T-helper 1 cell treated with Interleukin-12 subunit alpha and Interleukin-12 subunit beta and Interleukin-4 antibody, amounts not matched to agents 30 μg/mL and 1 μg/mL, for 36 hours (primary cell): ENCODE measurements at regions not wholly inside any gene's neighbourhood (a gene's known extent, or its start where the extent isn't known, plus 50 kb on each side); places are given as distances from the start of the nearest gene placed in this dataset.
"Not testable (repeated sequence)": the region's sequence is repeated elsewhere in the genome, so short reads cannot be mapped to it uniquely, and the experiment has no call there.

Experiments
- H3K27ac Mint-ChIP-seq: one replicate; pipeline ENCODE4 v1.8.0; 2021; ENCODE audit warnings: mild to moderate bottlenecking, mixed read lengths
- H3K27me3 Mint-ChIP-seq: one replicate; pipeline ENCODE4 v1.8.0; 2021; ENCODE audit warnings: low read depth, mixed read lengths
- H3K36me3 Mint-ChIP-seq: one replicate; pipeline ENCODE4 v1.8.0; 2021; ENCODE audit warnings: low read depth, mixed read lengths
- H3K4me1 Mint-ChIP-seq: one replicate; pipeline ENCODE4 v1.8.0; 2021; ENCODE audit warnings: low read depth, mixed read lengths
- H3K4me3 Mint-ChIP-seq: one replicate; pipeline ENCODE4 v1.8.0; 2021; ENCODE audit warnings: mild to moderate bottlenecking, moderate library complexity, mixed read lengths
- H3K9me3 Mint-ChIP-seq: one replicate; pipeline ENCODE4 v1.8.0; 2021; ENCODE audit warnings: mixed read lengths

DNA sequence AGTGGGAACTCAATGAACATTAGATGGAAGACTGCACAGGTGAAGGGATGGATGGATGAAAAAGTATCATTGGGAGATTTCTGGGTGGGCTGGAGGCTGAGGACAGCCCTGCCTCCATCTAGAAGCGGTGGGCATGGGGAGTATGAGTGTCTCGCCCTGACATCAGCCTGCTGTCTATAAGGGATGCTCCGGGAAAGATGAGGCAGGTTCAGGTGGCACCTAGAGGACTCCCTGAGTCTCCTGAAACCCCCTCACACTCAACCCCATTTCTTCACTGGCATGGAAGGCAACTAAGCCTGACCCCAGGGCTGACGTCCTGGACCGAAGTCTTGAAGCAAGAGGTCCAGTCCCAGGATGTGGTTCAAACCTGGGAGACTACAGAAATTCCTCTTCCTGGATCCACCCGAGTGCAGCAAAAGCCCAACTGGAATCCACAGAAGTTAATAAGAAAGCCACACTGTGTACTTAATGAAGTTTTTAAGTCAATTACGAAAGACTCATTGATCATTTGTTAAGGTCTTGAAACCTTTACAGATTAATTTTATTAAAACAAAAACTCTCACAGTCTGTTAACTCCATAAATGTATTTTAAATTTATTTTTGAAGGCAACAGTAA, 238.8 kb downstream of the EMX2 start:
- H3K27me3 Mint-ChIP-seq: peaks cover 6% of the 10 kb centered on the region
- no peaks in the 10 kb centered on the region for H3K4me1 Mint-ChIP-seq
- no peaks in the 10 kb centered on the region for H3K36me3 Mint-ChIP-seq
- no peak overlapping the region for H3K27ac Mint-ChIP-seq
- H3K9me3 Mint-ChIP-seq: no peaks in the 10 kb centered on the region
- no peak overlapping the region for H3K4me3 Mint-ChIP-seq

DNA sequence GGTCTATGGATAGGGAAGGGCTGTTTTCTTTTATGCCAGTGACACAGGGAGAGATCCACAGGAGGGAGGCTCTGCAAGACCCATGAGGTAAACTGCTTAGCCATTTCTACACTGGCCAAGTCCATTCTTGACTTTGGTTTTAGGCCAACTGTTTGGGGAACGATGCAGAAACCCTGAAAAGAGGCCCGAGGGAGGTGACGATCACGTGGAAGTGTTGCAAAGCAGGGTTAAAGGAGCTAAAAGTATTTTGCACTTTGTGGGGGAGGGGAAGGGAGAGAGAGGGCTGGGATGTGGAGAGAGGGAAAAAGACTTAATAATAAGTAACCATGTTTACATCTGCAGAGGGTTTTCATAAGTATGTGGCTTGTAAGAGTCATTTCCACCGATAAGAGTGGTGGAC, 239.7 kb downstream of the EMX2 start:
- Mint-ChIP-seq H3K9me3 (no peaks in the 10 kb centered on the region), H3K36me3 (no peaks in the 10 kb centered on the region), H3K4me3 (no peak overlapping the region), H3K4me1 (no peaks in the 10 kb centered on the region), H3K27me3 (peaks cover 6% of the 10 kb centered on the region), H3K27ac (no peak overlapping the region)

DNA sequence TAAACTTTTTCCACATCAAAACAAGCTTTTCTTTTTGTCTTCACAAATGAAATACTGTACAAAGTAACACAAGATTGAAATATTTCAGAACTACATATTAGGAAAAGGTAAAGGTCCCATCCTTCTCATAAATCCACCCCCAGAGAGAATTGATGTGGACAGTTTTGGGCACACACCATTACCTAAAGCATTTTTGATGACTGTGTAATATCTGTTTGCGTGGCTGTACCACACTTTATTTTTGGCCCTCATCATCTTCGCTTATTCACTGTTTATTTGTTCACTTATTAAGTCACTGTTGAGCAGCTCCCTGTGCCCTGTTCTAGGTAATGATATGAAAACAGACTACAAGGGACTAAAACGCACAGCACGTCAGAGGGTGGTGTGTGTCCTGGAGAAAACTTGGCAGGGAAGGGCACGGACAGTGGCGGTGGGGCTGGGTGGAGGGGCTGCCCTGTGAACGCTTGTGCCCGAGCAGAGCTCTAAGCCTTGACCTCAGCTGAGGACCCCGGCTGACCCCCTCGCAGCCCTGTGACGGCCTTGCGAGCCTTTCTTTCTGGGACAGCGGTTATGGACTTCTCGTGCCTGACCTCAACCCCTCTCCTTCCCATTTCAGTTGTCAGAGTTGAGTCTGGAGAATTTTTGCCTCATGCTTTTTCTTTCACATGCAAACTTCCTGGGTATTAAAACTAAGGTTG, 241.3 kb downstream of the EMX2 start:
- no peaks in the 10 kb centered on the region for H3K4me1 Mint-ChIP-seq
- H3K9me3 Mint-ChIP-seq: no peaks in the 10 kb centered on the region
- H3K27me3 Mint-ChIP-seq: peaks cover 6% of the 10 kb centered on the region
- no peak overlapping the region for H3K4me3 Mint-ChIP-seq
- no peaks in the 10 kb centered on the region for H3K36me3 Mint-ChIP-seq
- no peak overlapping the region for H3K27ac Mint-ChIP-seq

DNA sequence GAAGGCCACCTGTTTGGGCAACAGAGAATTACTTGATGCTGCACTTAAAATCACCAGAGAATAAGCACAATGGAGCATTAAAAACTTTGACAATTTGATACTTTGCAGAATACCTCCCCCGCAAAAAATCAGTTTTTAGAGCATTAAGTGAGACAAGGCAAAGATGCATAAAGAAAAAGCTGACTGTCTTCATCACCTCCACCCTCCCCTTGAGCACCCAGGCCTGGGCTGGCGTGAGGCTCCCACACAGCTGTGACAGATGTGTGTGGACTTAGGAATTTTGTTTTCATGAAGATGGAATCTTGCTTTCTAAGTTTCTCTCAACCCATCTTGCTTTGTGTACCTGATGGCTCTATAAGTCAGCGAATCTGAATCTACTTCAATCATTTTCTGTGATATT, 242.2 kb downstream of the EMX2 start:
- H3K4me3 Mint-ChIP-seq: no peak overlapping the region
- no peak overlapping the region for H3K27ac Mint-ChIP-seq
- H3K9me3 Mint-ChIP-seq: no peaks in the 10 kb centered on the region
- H3K36me3 Mint-ChIP-seq: no peaks in the 10 kb centered on the region
- no peaks in the 10 kb centered on the region for H3K4me1 Mint-ChIP-seq
- H3K27me3 Mint-ChIP-seq: peaks cover 6% of the 10 kb centered on the region

DNA sequence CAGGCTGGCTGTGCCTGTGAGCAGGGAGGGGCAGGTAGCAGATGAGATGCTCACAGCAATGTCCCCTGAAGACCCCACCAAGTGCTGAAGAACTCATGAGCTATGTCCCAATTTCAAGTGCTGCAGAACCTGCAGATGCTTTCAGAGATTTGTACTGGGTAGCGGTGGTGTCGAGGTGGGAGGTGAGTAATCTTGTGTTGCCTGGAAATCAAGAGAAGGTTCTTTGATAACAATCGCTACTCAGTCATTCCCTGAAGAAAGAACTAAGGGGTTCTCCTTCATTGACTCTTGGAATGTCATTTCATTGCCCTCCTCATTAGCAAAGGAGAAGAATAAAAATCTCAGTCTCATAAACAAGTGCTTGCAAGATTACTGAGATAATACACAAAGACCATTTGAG, 246.4 kb downstream of the EMX2 start:
- no peaks in the 10 kb centered on the region for H3K36me3 Mint-ChIP-seq
- no peaks in the 10 kb centered on the region for H3K9me3 Mint-ChIP-seq
- H3K4me3 Mint-ChIP-seq: no peak overlapping the region
- H3K27me3 Mint-ChIP-seq: peaks cover 6% of the 10 kb centered on the region
- H3K27ac Mint-ChIP-seq: no peak overlapping the region
- H3K4me1 Mint-ChIP-seq: no peaks in the 10 kb centered on the region

DNA sequence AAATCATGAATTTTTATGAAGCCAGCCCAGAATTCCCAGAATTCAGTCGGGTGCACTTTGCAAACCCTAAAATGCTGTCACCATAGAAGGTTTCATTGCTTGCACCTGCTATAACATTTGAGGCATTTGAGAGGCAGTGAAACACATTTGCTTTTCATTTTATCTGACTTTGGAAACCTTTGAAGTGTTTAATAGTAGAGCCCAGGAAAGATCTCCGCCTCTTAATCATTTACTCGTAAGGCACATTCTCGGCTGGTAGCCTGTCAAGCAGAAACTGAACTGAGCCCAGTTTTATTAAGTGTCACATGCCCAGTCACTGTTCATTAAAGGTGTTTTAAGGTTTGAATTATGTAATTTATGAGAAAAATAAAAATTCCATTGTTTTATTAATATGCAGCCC, 247.6 kb downstream of the EMX2 start:
- Mint-ChIP-seq H3K36me3 (no peaks in the 10 kb centered on the region), H3K4me1 (no peaks in the 10 kb centered on the region), H3K9me3 (no peaks in the 10 kb centered on the region), H3K27ac (no peak overlapping the region), H3K4me3 (no peak overlapping the region), H3K27me3 (peaks cover under 1% of the 10 kb centered on the region)

DNA sequence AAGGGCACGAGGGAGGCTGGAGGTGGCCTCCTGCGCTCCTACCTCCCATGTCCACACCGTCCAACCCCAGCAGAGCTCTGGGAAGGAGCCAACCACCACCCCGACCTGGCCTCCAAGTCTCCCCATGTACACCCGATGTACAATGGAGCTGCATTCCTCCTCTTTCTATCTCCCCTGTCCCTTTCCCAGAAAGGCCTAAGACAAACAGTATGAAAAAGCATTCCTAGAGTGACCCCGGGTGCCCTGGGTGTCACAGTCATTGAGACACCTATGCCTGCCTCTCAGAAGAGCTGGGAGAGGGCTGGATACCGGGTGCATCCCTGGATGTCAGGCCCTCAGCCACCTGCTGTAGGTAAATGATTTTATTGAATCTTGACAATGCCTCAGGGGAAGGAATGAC, 248.1 kb downstream of the EMX2 start:
- H3K36me3 Mint-ChIP-seq: no peaks in the 10 kb centered on the region
- H3K4me1 Mint-ChIP-seq: no peaks in the 10 kb centered on the region
- H3K4me3 Mint-ChIP-seq: no peak overlapping the region
- H3K9me3 Mint-ChIP-seq: no peaks in the 10 kb centered on the region
- no peak overlapping the region for H3K27ac Mint-ChIP-seq
- no peaks in the 10 kb centered on the region for H3K27me3 Mint-ChIP-seq

DNA sequence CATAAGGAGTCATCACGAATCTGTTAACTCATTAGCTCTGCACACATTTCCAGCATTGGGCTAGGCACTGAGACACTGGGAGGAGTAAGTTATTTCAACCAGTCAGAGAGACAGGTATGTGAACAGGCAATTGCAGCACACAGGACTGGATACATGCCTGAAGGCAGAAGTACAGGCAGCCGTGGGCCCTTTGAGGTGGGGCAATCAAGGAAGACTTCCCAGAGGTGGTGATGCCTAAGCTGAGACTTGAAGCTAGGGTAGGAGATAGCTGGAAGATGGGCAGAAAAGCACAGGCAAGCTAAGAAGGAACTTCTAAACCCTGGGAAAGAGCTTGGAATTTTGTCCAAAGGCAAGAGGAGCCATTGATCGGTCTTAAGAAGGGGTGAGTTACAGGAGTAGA, 249.7 kb downstream of the EMX2 start:
- H3K27ac Mint-ChIP-seq: no peak overlapping the region
- H3K27me3 Mint-ChIP-seq: no peaks in the 10 kb centered on the region
- no peaks in the 10 kb centered on the region for H3K4me1 Mint-ChIP-seq
- no peak overlapping the region for H3K4me3 Mint-ChIP-seq
- no peaks in the 10 kb centered on the region for H3K9me3 Mint-ChIP-seq
- H3K36me3 Mint-ChIP-seq: no peaks in the 10 kb centered on the region

DNA sequence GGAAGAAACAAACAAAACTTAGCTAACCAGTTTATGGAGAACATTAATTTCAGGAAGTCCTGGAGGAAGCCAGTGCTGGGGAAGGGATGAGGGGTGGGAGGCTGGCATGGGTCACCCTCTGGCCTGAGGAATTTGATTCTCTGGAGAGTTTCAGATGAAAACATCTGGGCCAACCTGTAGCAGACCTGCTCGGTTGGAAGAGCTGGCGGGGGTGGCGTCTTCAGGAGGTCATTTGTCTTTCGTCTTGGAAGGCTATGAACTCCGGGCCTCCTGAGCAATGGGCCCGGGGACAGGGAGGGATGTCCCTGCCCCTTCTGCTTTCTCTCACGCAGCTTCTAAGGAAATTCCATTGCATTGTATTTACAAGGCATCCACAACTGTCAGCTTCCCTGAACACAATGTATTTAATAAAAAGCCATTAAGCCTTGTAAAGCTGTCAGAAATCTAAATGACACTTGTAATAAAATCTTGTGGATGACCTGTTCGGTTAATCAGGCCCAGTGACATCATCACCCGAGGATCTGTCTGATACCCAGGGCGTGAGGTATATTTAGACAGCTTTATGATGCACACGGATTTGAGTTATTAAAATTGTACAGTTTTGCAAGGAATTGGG, 250.5 kb downstream of the RAB11FIP2 start:
- no peaks in the 10 kb centered on the region for H3K36me3 Mint-ChIP-seq
- no peaks in the 10 kb centered on the region for H3K4me1 Mint-ChIP-seq
- no peaks in the 10 kb centered on the region for H3K9me3 Mint-ChIP-seq
- H3K27ac Mint-ChIP-seq: no peak overlapping the region
- no peak overlapping the region for H3K4me3 Mint-ChIP-seq
- no peaks in the 10 kb centered on the region for H3K27me3 Mint-ChIP-seq

DNA sequence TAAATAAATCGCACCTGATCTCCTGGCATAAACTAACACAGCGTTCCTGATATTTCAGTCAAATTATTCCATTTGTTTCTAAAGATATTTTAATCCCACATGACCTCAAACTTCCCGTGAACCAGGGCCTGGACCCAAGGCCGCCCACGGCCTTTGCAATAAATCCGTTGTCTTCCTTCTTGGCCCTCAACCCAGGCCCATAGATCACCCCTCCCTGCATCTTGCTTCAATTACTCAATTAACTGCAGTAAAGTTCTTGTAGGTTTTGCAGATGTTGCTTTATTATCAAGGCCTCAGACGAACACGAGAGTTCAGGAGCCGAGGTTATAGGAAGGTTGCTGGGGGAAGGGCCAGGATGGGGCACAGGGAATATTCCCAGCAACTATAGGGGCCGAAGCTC, 249.4 kb downstream of the RAB11FIP2 start:
- no peak overlapping the region for H3K4me3 Mint-ChIP-seq
- no peaks in the 10 kb centered on the region for H3K9me3 Mint-ChIP-seq
- H3K36me3 Mint-ChIP-seq: no peaks in the 10 kb centered on the region
- no peaks in the 10 kb centered on the region for H3K27me3 Mint-ChIP-seq
- H3K27ac Mint-ChIP-seq: no peak overlapping the region
- H3K4me1 Mint-ChIP-seq: no peaks in the 10 kb centered on the region

DNA sequence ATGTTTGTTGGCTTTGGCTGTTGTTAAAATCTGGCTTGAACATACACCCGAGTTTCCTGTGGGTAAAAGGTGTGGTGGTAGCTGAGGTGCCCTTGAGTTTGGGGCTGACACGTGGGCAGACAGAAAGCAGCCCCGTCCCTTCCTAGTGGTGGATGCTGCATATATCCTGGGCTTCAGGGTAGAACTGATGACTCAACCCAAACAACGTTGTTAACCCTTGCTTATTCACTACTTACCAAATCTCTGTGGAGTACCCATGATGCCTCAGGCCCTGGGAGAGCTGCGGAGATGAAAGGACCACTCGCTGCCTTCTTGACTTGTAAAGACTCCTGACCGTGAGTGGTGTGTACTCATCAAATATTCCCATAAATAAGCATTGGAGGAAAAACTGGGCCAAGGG, 245.1 kb downstream of the RAB11FIP2 start:
- H3K36me3 Mint-ChIP-seq: no peaks in the 10 kb centered on the region
- H3K4me3 Mint-ChIP-seq: no peak overlapping the region
- H3K27ac Mint-ChIP-seq: no peak overlapping the region
- no peaks in the 10 kb centered on the region for H3K4me1 Mint-ChIP-seq
- no peaks in the 10 kb centered on the region for H3K9me3 Mint-ChIP-seq
- H3K27me3 Mint-ChIP-seq: no peaks in the 10 kb centered on the region

DNA sequence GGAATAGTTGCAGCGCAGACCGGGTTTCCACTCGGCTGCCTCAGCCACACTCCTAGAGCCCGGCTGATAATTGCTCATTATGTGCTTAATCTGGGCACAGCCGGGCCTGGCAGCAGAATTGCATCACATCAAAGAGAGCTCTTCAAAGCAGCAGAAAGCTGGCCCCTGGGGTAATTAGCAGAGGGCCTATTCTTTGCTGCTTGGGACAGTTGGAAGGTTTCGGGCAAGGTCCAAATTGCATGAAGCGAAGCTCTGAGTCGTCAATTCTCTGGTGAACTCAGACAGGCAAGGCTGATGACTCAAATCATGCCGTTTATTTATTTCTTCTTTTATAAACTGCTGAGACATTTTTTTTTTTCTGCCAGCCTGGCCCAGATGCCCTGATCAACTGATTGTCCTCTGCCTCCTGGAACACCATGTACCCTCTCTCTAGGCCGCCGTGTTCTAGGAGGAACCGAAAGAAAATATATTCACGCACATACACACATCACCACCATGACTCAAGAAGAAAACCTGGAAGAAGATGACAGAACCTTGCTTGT, 242.2 kb downstream of the RAB11FIP2 start:
- H3K36me3 Mint-ChIP-seq: no peaks in the 10 kb centered on the region
- no peak overlapping the region for H3K4me3 Mint-ChIP-seq
- H3K9me3 Mint-ChIP-seq: no peaks in the 10 kb centered on the region
- no peaks in the 10 kb centered on the region for H3K4me1 Mint-ChIP-seq
- no peak overlapping the region for H3K27ac Mint-ChIP-seq
- no peaks in the 10 kb centered on the region for H3K27me3 Mint-ChIP-seq

DNA sequence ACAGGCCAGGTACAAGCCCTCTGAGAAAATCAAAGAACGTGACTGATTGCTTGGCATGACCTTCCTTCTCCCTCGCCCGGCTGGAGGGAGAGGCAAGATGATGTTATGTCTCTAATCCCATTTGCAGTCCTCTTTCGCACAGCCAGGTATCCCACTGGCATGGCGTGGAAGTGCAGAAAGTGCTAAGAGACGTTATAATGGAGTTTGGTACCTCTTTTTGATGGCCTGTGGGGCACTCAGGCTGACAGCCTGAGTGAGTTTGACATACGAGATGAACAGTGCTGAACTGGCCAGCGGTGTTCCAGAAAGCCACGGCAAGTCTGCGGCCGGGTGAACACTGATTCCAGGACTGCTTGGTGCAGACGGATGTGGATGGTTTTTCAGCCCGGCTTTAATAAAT, 241.6 kb downstream of the RAB11FIP2 start:
- no peak overlapping the region for H3K27ac Mint-ChIP-seq
- H3K9me3 Mint-ChIP-seq: peaks cover under 1% of the 10 kb centered on the region
- no peaks in the 10 kb centered on the region for H3K27me3 Mint-ChIP-seq
- no peaks in the 10 kb centered on the region for H3K4me1 Mint-ChIP-seq
- no peaks in the 10 kb centered on the region for H3K36me3 Mint-ChIP-seq
- no peak overlapping the region for H3K4me3 Mint-ChIP-seq

DNA sequence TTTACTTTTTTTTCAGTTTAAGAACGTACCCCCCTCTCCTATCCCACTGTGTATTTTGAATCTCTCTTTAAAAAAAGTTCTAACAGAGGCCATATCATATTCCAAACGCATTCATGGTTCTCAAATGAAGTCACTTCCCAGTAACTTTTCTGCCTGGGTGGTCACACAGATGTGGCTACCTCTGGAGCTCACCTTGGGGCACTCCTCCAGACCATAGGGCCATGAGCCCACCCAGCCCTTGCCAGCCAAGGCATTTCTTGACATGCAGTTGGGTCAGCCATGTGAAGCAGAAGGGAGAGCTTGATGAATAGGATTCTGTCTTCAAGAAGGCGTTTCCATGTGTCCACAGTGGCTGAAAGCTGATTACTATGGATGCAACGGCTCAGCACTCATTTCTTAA, 239.3 kb downstream of the RAB11FIP2 start:
- Mint-ChIP-seq H3K4me3 (no peak overlapping the region), H3K36me3 (no peaks in the 10 kb centered on the region), H3K9me3 (peaks cover 7% of the 10 kb centered on the region), H3K4me1 (no peaks in the 10 kb centered on the region), H3K27me3 (no peaks in the 10 kb centered on the region), H3K27ac (no peak overlapping the region)

DNA sequence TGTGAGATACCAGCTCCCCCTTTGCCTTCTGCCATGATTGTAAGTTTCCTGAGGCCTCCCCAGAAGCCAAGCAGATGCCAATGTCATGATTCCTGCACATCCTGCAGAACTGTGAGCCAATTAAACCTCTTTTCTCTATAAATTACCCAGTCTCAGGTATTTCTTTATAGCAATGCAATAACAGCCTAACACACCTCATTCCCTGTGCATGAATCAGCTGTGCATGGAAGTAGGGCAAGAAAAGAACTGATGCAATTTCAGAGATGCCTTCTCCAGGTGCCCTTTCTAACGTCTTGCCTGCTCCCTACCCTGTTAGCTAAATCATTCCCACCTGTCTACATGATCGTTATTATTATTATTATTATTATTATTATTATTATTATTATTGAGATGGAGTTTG, 230.9 kb downstream of the RAB11FIP2 start:
- not testable (repeated sequence) for H3K36me3 Mint-ChIP-seq, H3K4me3 Mint-ChIP-seq, H3K27ac Mint-ChIP-seq, H3K9me3 Mint-ChIP-seq, H3K27me3 Mint-ChIP-seq, H3K4me1 Mint-ChIP-seq
